Mesendoderm (in vitro differentiated cells): ENCODE measurements at regions not wholly inside any gene's neighbourhood (a gene's known extent, or its start where the extent isn't known, plus 50 kb on each side); places are given as distances from the start of the nearest gene placed in this dataset.
A peak's percentile ranks its signal among the peaks of the same experiment; 100 is the strongest.

ENCODE experiments used
- DNase-seq: peaks from one replicate; pipeline ENCODE4 v3.0.0; 2013
- H2AK5ac ChIP-seq: 2 replicates; pipeline ENCODE4 v1.6.1; 2013; ENCODE audit warnings: low read length, inconsistent platforms
- H2BK120ac ChIP-seq: 2 replicates; pipeline ENCODE4 v1.6.1; 2013; ENCODE audit warnings: low read depth, mild to moderate bottlenecking, low read length, moderate library complexity, mixed read lengths
- H2BK15ac ChIP-seq: replicated peaks from 2 replicates; pipeline ENCODE4 v1.6.1; 2013; ENCODE audit warnings: low read depth, mild to moderate bottlenecking, moderate library complexity
- H2BK5ac ChIP-seq: 2 replicates; pipeline ENCODE4 v1.6.1; 2013; ENCODE audit warnings: low read length, inconsistent platforms
- H3K18ac ChIP-seq: 2 replicates; pipeline ENCODE4 v1.6.1; 2013; ENCODE audit warnings: mild to moderate bottlenecking, low read length, mixed read lengths
- H3K23ac ChIP-seq: one replicate; pipeline ENCODE4 v1.6.1; 2013; ENCODE audit warnings: low read length
- H3K27ac ChIP-seq: 2 replicates; pipeline ENCODE4 v1.5.1; 2013; ENCODE audit warnings: low read depth, mild to moderate bottlenecking, inconsistent platforms, low read length, moderate library complexity
- H3K27me3 ChIP-seq: 2 replicates; pipeline ENCODE4 v1.6.1; 2013; ENCODE audit warnings: low read length, control low read depth, mild to moderate bottlenecking, inconsistent platforms; ENCODE audit not compliant: insufficient read depth, poor library complexity
- H3K36me3 ChIP-seq: 2 replicates; pipeline ENCODE4 v1.6.1; 2013; ENCODE audit warnings: low read length, inconsistent platforms; ENCODE audit not compliant: control insufficient read depth, insufficient read depth
- H3K4ac ChIP-seq: one replicate; pipeline ENCODE4 v1.6.1; 2013; ENCODE audit warnings: low read depth, mild to moderate bottlenecking, low read length, moderate library complexity
- H3K4me1 ChIP-seq: 2 replicates; pipeline ENCODE4 v1.6.1; 2013; ENCODE audit warnings: low read depth, low read length, inconsistent platforms; ENCODE audit not compliant: control insufficient read depth
- H3K4me2 ChIP-seq: 2 replicates; pipeline ENCODE4 v1.6.1; 2013; ENCODE audit warnings: low read length
- H3K4me3 ChIP-seq: 2 replicates; pipeline ENCODE4 v1.5.1; 2013; ENCODE audit warnings: mild to moderate bottlenecking, low read length
- H3K56ac ChIP-seq: one replicate; pipeline ENCODE4 v1.6.1; 2013; ENCODE audit warnings: low read length
- H3K79me1 ChIP-seq: 2 replicates; pipeline ENCODE4 v1.6.1; 2013; ENCODE audit warnings: low read length, inconsistent platforms
- H3K79me2 ChIP-seq: 2 replicates; pipeline ENCODE4 v1.6.1; 2013; ENCODE audit warnings: mild to moderate bottlenecking, low read length; ENCODE audit not compliant: control insufficient read depth, insufficient read depth
- H3K9ac ChIP-seq: 2 replicates; pipeline ENCODE4 v1.6.1; 2013; ENCODE audit warnings: low read length, inconsistent platforms
- H4K5ac ChIP-seq: one replicate; pipeline ENCODE4 v1.6.1; 2013; ENCODE audit warnings: low read length
- H4K8ac ChIP-seq: one replicate; pipeline ENCODE4 v1.6.1; 2013; ENCODE audit warnings: low read depth, mild to moderate bottlenecking, control low read depth, low read length, moderate library complexity
- WGBS: extraction: QIAGEN DNeasy Blood & Tissue Kit; methylation state at CpG from one replicate; pipeline ENCODE4 v1.1.7; 2013; ENCODE audit warnings: low lambda C conversion rate, missing lambda C conversion rate; ENCODE audit not compliant: insufficient coverage; ENCODE audit errors: extremely low coverage; 5-methylcytosine and 5-hydroxymethylcytosine counted together

DNA sequence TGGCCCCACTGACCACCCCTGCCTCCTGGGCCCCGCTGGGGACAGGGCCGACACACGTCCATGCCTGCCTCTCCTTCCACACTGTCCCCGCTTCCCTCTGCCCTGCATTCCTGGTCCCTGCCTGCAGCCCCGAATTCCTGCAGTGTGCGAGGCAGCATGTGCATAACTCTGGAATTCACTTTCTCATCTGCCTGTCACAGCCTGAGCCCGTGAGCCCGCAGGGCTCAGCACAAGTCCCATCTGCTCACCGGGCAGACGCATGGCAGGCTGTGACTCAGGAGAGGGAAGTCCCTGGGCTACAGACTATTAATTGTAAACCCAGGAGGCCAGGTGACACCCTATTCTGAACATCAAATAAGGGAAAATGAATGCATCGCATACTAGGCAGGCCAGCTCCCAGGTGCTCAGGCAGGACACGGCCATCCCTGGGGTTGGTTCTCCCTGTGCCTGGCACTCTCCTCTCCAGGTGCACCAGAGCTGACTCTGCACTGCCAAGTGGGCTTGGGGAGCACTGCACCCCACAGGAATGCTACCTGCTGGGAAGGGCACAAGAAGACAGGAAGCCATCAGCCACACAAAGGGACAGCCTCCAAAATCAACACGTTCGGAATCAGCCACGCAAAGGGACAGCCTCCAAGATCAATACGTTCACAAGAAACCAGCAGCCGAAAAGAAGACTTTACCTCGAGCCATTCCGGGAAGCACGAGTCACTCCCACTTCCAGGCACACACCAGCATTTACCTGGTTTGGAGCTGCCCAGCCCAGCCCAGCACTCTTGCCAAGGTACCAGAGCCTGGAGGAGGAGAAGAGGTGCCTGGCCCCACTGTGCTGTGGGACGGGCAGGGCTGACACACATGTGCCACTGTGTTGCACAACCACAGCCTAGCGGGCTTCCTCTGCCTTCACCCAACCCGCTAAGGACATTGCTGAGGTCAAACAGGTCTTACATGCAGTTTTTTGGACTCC lies 65.9 kb downstream of the DLL1 start:
- DNase-seq, result peak; percentile 49
- no peak overlapping the region for H3K27ac ChIP-seq

GRCh38 chr6:170223718-170224693 lies 66.9 kb downstream of the DLL1 start:
- Histone ChIP-seq H3K4me3 (no peak overlapping the region), H3K4ac (no peak overlapping the region), H2BK120ac (no peak overlapping the region), H3K56ac (no peak overlapping the region), H4K5ac (no peak overlapping the region), H3K18ac (no peak overlapping the region), H3K36me3 (no peaks in the 10 kb centered on the region), H3K79me2 (no peaks in the 10 kb centered on the region), H2BK15ac (no peak overlapping the region), H2BK5ac (no peak overlapping the region), H3K4me1 (no peaks in the 10 kb centered on the region), H3K23ac (no peak overlapping the region), H3K27me3 (no peaks in the 10 kb centered on the region), H3K4me2 (no peak overlapping the region), H2AK5ac (no peak overlapping the region), H3K27ac (no peak overlapping the region), H4K8ac (no peak overlapping the region), H3K79me1 (no peaks in the 10 kb centered on the region), H3K9ac (no peak overlapping the region)
- no CpG with 5 or more reads among the region's 25 CpGs for WGBS
- peak; percentile 22 for DNase-seq

More for the DNA sequence above, 65.9 kb downstream of the DLL1 start:
- no peak overlapping the region for H4K8ac ChIP-seq
- no CpG with 5 or more reads among the region's 23 CpGs for WGBS
- H3K4me1 ChIP-seq, result no peaks in the 10 kb centered on the region
- H3K23ac ChIP-seq, result no peak overlapping the region
- no peaks in the 10 kb centered on the region for H3K79me2 ChIP-seq
- no peak overlapping the region for H3K4ac ChIP-seq
- H4K5ac ChIP-seq, result no peak overlapping the region
- no peak overlapping the region for H2AK5ac ChIP-seq
- H2BK5ac ChIP-seq, result no peak overlapping the region
- no peak overlapping the region for H2BK120ac ChIP-seq
- no peaks in the 10 kb centered on the region for H3K27me3 ChIP-seq
- H3K4me3 ChIP-seq, result no peak overlapping the region
- H3K79me1 ChIP-seq, result no peaks in the 10 kb centered on the region
- no peak overlapping the region for H2BK15ac ChIP-seq
- H3K9ac ChIP-seq, result no peak overlapping the region
- H3K36me3 ChIP-seq, result no peaks in the 10 kb centered on the region
- H3K4me2 ChIP-seq, result no peak overlapping the region
- no peak overlapping the region for H3K18ac ChIP-seq
- no peak overlapping the region for H3K56ac ChIP-seq

- H3K4me3 ChIP-seq, result no peak overlapping the region
- H2BK120ac ChIP-seq, result no peak overlapping the region
- no peak overlapping the region for H3K4ac ChIP-seq
- H4K5ac ChIP-seq, result no peak overlapping the region
- H3K27ac ChIP-seq, result no peak overlapping the region
- no peaks in the 10 kb centered on the region for H3K27me3 ChIP-seq
- H3K79me2 ChIP-seq, result no peaks in the 10 kb centered on the region
- no peak overlapping the region for H3K56ac ChIP-seq
- H3K4me1 ChIP-seq, result no peaks in the 10 kb centered on the region
- no peaks in the 10 kb centered on the region for H3K36me3 ChIP-seq
- H3K79me1 ChIP-seq, result no peaks in the 10 kb centered on the region
- no CpG with 5 or more reads among the region's 32 CpGs for WGBS
- no peak overlapping the region for H4K8ac ChIP-seq
- no peak overlapping the region for H2BK15ac ChIP-seq
- no peak overlapping the region for H3K4me2 ChIP-seq
- H2BK5ac ChIP-seq, result no peak overlapping the region
- H2AK5ac ChIP-seq, result no peak overlapping the region
- no peak for DNase-seq
- no peak overlapping the region for H3K23ac ChIP-seq
- H3K18ac ChIP-seq, result no peak overlapping the region
- no peak overlapping the region for H3K9ac ChIP-seq
Observed at GRCh38 chr6:170222498-170223471, 68.1 kb downstream of the DLL1 start.

GRCh38 chr6:170221753-170222400 lies 69.0 kb downstream of the DLL1 start:
- no peaks in the 10 kb centered on the region for H3K27me3 ChIP-seq
- H4K5ac ChIP-seq, result no peak overlapping the region
- H3K79me1 ChIP-seq, result no peaks in the 10 kb centered on the region
- no peaks in the 10 kb centered on the region for H3K36me3 ChIP-seq
- no peak overlapping the region for H2AK5ac ChIP-seq
- H3K18ac ChIP-seq, result no peak overlapping the region
- no peak overlapping the region for H3K4me2 ChIP-seq
- H3K56ac ChIP-seq, result no peak overlapping the region
- no peak overlapping the region for H2BK5ac ChIP-seq
- no peaks in the 10 kb centered on the region for H3K79me2 ChIP-seq
- DNase-seq, result no peak
- H4K8ac ChIP-seq, result no peak overlapping the region
- 100% methylated on average over 1 of the region's 29 CpGs for WGBS
- no peak overlapping the region for H3K4ac ChIP-seq
- H3K4me3 ChIP-seq, result no peak overlapping the region
- no peak overlapping the region for H2BK15ac ChIP-seq
- no peak overlapping the region for H3K9ac ChIP-seq
- no peaks in the 10 kb centered on the region for H3K4me1 ChIP-seq
- no peak overlapping the region for H3K27ac ChIP-seq
- no peak overlapping the region for H3K23ac ChIP-seq
- H2BK120ac ChIP-seq, result no peak overlapping the region
